ENCODE measurements at regions not wholly inside any gene's neighbourhood (a gene's known extent, or its start where the extent isn't known, plus 50 kb on each side); places are given as distances from the start of the nearest gene placed in this dataset.
"Not testable (repeated sequence)": the region's sequence is repeated elsewhere in the genome, so short reads cannot be mapped to it uniquely, and the experiment has no call there.

GRCh38 chr12:104905446-104905845, 52.6 kb downstream of the SLC41A2 start:
- TF ChIP-seq CTCF (conservative IDR thresholded peaks at IDR 0.05; ENCODE audit: low read depth in 2 of 2); CREB1 (CRISPR knock-in tag; IDR thresholded peaks at IDR 0.05; ENCODE audit: low read depth); ZNF331 (CRISPR knock-in tag; IDR thresholded peaks at IDR 0.05; ENCODE audit: low read depth); EZH2phosphoT487 (IDR thresholded peaks at IDR 0.05; ENCODE audit: unreplicated experiment); EZH2 (IDR thresholded peaks at IDR 0.05; ENCODE audit: low read depth, unreplicated experiment); POLR2AphosphoS5 (IDR thresholded peaks at IDR 0.05; ENCODE audit: low read depth); JUNB (IDR thresholded peaks at IDR 0.05; ENCODE audit: unreplicated experiment); REST (IDR thresholded peaks at IDR 0.05; ENCODE audit: unreplicated experiment); ETS1 (IDR thresholded peaks at IDR 0.05); NANOG (IDR thresholded peaks at IDR 0.05; ENCODE audit: borderline replicate concordance); STAT1 (IDR thresholded peaks at IDR 0.05; ENCODE audit: unreplicated experiment); ZNF114 (CRISPR knock-in tag; IDR thresholded peaks at IDR 0.05); ZNF462 (CRISPR knock-in tag; IDR thresholded peaks at IDR 0.05): not testable (repeated sequence)

Data from GM23338 (cell line).